SK-N-MC (cell line): ENCODE measurements at regions not wholly inside any gene's neighbourhood (a gene's known extent, or its start where the extent isn't known, plus 50 kb on each side); places are given as distances from the start of the nearest gene placed in this dataset.

ENCODE experiments used
- EZH2 ChIP-seq: fragments of 200-600 bp; sonication (generic); IDR thresholded peaks from one replicate; pipeline ENCODE4 v1.6.1; 2017; ENCODE audit warnings: antibody characterized with exemption
- POLR2AphosphoS5 ChIP-seq: IDR thresholded peaks from 2 replicates; pipeline ENCODE4 v1.6.1; 2012; ENCODE audit warnings: mild to moderate bottlenecking, low read depth, low read length, borderline replicate concordance

DNA sequence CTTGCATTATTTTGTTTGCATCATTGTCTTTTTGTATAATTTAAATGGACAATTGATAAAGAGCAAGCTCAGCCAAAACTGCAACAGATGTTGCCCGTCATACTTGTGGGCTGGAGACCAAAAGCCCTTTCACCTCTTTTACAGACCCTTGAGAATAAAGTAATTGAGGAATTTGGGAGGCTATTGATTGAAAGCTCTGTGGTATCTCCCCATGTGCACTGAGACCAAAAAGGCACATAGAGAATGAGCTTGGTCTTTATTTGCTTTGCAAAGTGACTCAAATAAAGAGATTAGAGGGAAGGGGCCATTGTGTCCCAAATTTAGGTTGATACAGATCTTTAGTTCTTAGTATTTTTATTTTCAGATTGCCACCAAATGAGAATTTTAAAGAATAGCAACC is 617.6 kb downstream of the TRHDE start:
- TF ChIP-seq POLR2AphosphoS5 (no peak), EZH2 (no peak)
